Endothelial cell of umbilical vein (primary cell): ENCODE measurements at regions not wholly inside any gene's neighbourhood (a gene's known extent, or its start where the extent isn't known, plus 50 kb on each side); places are given as distances from the start of the nearest gene placed in this dataset.

Experiments used
- BruUV-seq: library from RNA; stranded (reverse); fragments of 400-500 nt; replicated peaks from 2 replicates; lab custom pipeline; 2021; lab: Mats Ljungman, UMichigan
- CTCF ChIA-PET: fragments of 300-600, 350-600 bp; sonication (Branson Sonifier 250); formaldehyde crosslinking; loops from one replicate; lab custom pipeline; 2021; ENCODE audit warnings: antibody characterized with exemption, inconsistent platforms; lab: Charles Lee
- POLR2A ChIA-PET: fragments of 300-600, 350-600 bp; sonication (Branson Sonifier 250); formaldehyde crosslinking; loops from one replicate; lab custom pipeline; 2021; ENCODE audit warnings: antibody characterized with exemption, inconsistent platforms; lab: Charles Lee
- DNase-seq: peaks from one replicate; pipeline ENCODE4 v3.0.0-alpha.2; 2011; ENCODE audit warnings: low read depth, low spot score
- FAIRE-seq: peaks from 2 replicates; lab custom pipeline; 2011; peaks lifted over from hg19 to GRCh38; lab: Jason Lieb, UNC
- H2AFZ ChIP-seq: 2 replicates; pipeline ENCODE4 v1.6.0; 2012; ENCODE audit warnings: low read depth, low read length, control low read depth, inconsistent platforms
- H3K27ac ChIP-seq: 2 replicates; pipeline ENCODE4 v1.5.1; 2011; ENCODE audit warnings: low read depth, mild to moderate bottlenecking, control low read depth, low read length, moderate library complexity; ENCODE audit not compliant: insufficient read depth
- H3K27me3 ChIP-seq, 2 experiments: 2 replicates each; pipeline versions ENCODE4 v1.6.0 to v1.6.1; 2011; ENCODE audit warnings: low read length in 2 of 2, mixed read lengths in 1 of 2; ENCODE audit not compliant: control insufficient read depth in 2 of 2, insufficient read depth in 2 of 2
- H3K36me3 ChIP-seq, 2 experiments: 2 replicates in 1 of 2; 3 replicates in 1 of 2; pipeline ENCODE4 v1.5.1; 2011; ENCODE audit warnings: low read length in 2 of 2, mild to moderate bottlenecking in 1 of 2, moderate library complexity in 1 of 2; ENCODE audit not compliant: control insufficient read depth in 2 of 2, insufficient read depth in 2 of 2; ENCODE audit errors: extremely low read depth in 1 of 2
- H3K4me1 ChIP-seq: 3 replicates; pipeline ENCODE4 v1.5.1; 2011; ENCODE audit warnings: mild to moderate bottlenecking, low read length; ENCODE audit not compliant: control insufficient read depth, insufficient read depth; ENCODE audit errors: extremely low read depth
- H3K4me2 ChIP-seq: 2 replicates; pipeline ENCODE4 v1.6.1; 2011; ENCODE audit warnings: low read length, control low read depth, mixed read lengths; ENCODE audit not compliant: insufficient read depth
- H3K4me3 ChIP-seq, 3 experiments: fragments of 200-600 bp in 1 of 3; sonication (generic), shearing (Covaris generic) in 1 of 3; replicated peaks in 1 of 3; 2 replicates each; pipeline ENCODE4 v1.5.1; 2011 to 2016; ENCODE audit warnings: control low read depth in 3 of 3, low read length in 3 of 3, mild to moderate bottlenecking in 2 of 3, inconsistent platforms in 1 of 3, low read depth in 1 of 3, moderate library complexity in 1 of 3; ENCODE audit not compliant: insufficient read depth in 1 of 3
- H3K79me2 ChIP-seq: 2 replicates; pipeline ENCODE4 v1.6.0; 2012; ENCODE audit warnings: low read length, inconsistent platforms; ENCODE audit not compliant: control insufficient read depth, insufficient read depth
- H3K9ac ChIP-seq: replicated peaks from 2 replicates; pipeline ENCODE3; 2011; ENCODE audit warnings: low read length, control low read depth; ENCODE audit not compliant: insufficient read depth; ENCODE audit errors: extremely low read depth
- H3K9me1 ChIP-seq: replicated peaks from 3 replicates; pipeline ENCODE4 v1.6.0; 2011; ENCODE audit warnings: mild to moderate bottlenecking, low read length; ENCODE audit not compliant: control insufficient read depth, insufficient read depth; ENCODE audit errors: extremely low read depth
- H3K9me3 ChIP-seq: replicated peaks from 2 replicates; pipeline ENCODE4 v1.5.1; 2012; ENCODE audit warnings: low read length, inconsistent platforms; ENCODE audit not compliant: control insufficient read depth, insufficient read depth
- H4K20me1 ChIP-seq: replicated peaks from 2 replicates; pipeline ENCODE3; 2011; ENCODE audit warnings: mild to moderate bottlenecking, low read length; ENCODE audit not compliant: control insufficient read depth, insufficient read depth; ENCODE audit errors: extremely low read depth
- EZH2 ChIP-seq: IDR thresholded peaks from 2 replicates; pipeline ENCODE4 v1.6.1; 2012; ENCODE audit warnings: borderline replicate concordance, low read depth, mild to moderate bottlenecking, moderate library complexity, low read length, inconsistent platforms; ENCODE audit not compliant: severe bottlenecking
- FOS ChIP-seq: IDR thresholded peaks from 2 replicates; pipeline ENCODE4 v1.6.1; 2011; ENCODE audit warnings: mild to moderate bottlenecking, low read length, moderate library complexity, borderline replicate concordance; ENCODE audit not compliant: insufficient read depth
- GATA2 ChIP-seq: IDR thresholded peaks from 2 replicates; pipeline ENCODE4 v1.7.0; 2011; ENCODE audit warnings: low read depth, mild to moderate bottlenecking, moderate library complexity, mixed read lengths, low read length; ENCODE audit not compliant: insufficient read length, insufficient read depth
- JUN ChIP-seq: IDR thresholded peaks from 2 replicates; pipeline ENCODE4 v1.6.1; 2011; ENCODE audit warnings: borderline replicate concordance, low read depth; ENCODE audit not compliant: insufficient read length, insufficient read depth
- MYC ChIP-seq: IDR thresholded peaks from one replicate; pipeline ENCODE4 v1.6.1; 2011; ENCODE audit warnings: mild to moderate bottlenecking, low read depth, low read length
- POLR2A ChIP-seq: IDR thresholded peaks from 2 replicates; pipeline ENCODE4 v1.6.1; 2012; ENCODE audit warnings: low read depth, mild to moderate bottlenecking, control low read depth, low read length
- POLR2AphosphoS5 ChIP-seq: IDR thresholded peaks from 2 replicates; pipeline ENCODE4 v1.6.1; 2012; ENCODE audit warnings: low read depth, mild to moderate bottlenecking, control low read depth, low read length, moderate library complexity; ENCODE audit not compliant: insufficient read depth
- dilution Hi-C: fragments of 300-500 bp; cut with MboI; formaldehyde crosslinking; loops from one replicate; pipeline ENCODE4 v1.15.0; 2019; ENCODE audit warnings: low sequenced_read_pairs; ENCODE audit not compliant: extremely low pct_ligation_motif_present
- intact Hi-C: fragments of 100-400 bp; cut with micrococcal nuclease; formaldehyde crosslinking; loops from one replicate; pipeline ENCODE4 v1.10.0; 2022
- TF ChIP-seq, protein P1 (sequence below), 2 donors: IDR thresholded peaks; 1 replicate in 1 of 2; 2 replicates in 1 of 2; pipeline ENCODE4 v1.5.1; 2011; ENCODE audit warnings: low read length in 2 of 2, mild to moderate bottlenecking in 2 of 2, moderate library complexity in 2 of 2, control low read depth in 1 of 2, inconsistent platforms in 1 of 2, low read depth in 1 of 2; ENCODE audit not compliant: insufficient read depth in 1 of 2; ENCODE audit errors: extremely low read depth in 1 of 2
- TF ChIP-seq, protein P2 (sequence below): IDR thresholded peaks from 2 replicates; pipeline ENCODE4 v1.6.1; 2011; ENCODE audit not compliant: insufficient read depth, insufficient read length

DNA sequence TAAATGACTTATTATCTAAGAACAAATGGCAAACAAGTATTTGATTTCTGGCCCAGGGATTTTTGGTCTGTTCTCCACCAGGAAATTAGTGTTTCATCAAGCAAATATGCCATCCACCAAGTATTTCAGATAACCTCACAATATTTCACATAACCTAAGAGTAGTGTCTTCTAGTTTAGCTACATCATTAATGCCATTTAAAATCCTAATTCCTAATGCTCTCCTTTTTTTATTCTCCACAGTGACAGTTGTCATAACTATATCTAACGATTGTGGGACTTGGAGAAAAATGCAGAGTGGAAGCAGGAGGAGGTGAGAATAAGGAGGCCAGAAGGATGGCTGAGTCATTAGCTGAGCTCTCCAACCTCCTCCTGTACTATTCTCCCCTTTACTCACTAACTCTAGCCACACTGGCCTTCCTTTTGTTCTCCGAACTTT lies 58.5 kb upstream of the CTLA4 start:
- peaks cover 55% of the 10 kb centered on the region for H3K4me1 ChIP-seq
- no peaks in the 10 kb centered on the region for H3K36me3 ChIP-seq
- no peaks in the 10 kb centered on the region for H3K79me2 ChIP-seq
- dilution Hi-C loops: no loop called here
- TF ChIP-seq, protein P1, sequence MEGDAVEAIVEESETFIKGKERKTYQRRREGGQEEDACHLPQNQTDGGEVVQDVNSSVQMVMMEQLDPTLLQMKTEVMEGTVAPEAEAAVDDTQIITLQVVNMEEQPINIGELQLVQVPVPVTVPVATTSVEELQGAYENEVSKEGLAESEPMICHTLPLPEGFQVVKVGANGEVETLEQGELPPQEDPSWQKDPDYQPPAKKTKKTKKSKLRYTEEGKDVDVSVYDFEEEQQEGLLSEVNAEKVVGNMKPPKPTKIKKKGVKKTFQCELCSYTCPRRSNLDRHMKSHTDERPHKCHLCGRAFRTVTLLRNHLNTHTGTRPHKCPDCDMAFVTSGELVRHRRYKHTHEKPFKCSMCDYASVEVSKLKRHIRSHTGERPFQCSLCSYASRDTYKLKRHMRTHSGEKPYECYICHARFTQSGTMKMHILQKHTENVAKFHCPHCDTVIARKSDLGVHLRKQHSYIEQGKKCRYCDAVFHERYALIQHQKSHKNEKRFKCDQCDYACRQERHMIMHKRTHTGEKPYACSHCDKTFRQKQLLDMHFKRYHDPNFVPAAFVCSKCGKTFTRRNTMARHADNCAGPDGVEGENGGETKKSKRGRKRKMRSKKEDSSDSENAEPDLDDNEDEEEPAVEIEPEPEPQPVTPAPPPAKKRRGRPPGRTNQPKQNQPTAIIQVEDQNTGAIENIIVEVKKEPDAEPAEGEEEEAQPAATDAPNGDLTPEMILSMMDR (IDR thresholded peaks at IDR 0.05; ENCODE audit: extremely low read depth in 1 of 2, insufficient read depth in 1 of 2, low read depth in 1 of 2, low read length in 2 of 2): no peak
- peak; percentile 68 for TF ChIP-seq FOS
- ChIA-PET POLR2A (no interaction called here), CTCF (interaction anchor here (1.4 to 3.0 kb wide), 4 partner anchors 10 to 253 kb away, joined by 3 to 11 read pairs (median 6); no protein-coding TSS in a partner anchor)
- H4K20me1 ChIP-seq: no peaks in the 10 kb centered on the region
- H3K9me3 ChIP-seq: no peaks in the 10 kb centered on the region
- no peaks in the 10 kb centered on the region for H3K27me3 ChIP-seq
- peak overlapping the region; percentile 53 for H3K4me2 ChIP-seq
- H3K9ac ChIP-seq: no peak overlapping the region
- H3K4me3 ChIP-seq: no peak overlapping the region
- H3K27ac ChIP-seq: peak overlapping the region; percentile 44
- no peaks in the 10 kb centered on the region for H3K9me1 ChIP-seq
- BruUV-seq: no TSS peak
- intact Hi-C loops: no loop called here
- DNase-seq (peak; percentile 57), FAIRE-seq (peak; percentile 83)
- H2AFZ ChIP-seq: peak overlapping the region; percentile 48

DNA sequence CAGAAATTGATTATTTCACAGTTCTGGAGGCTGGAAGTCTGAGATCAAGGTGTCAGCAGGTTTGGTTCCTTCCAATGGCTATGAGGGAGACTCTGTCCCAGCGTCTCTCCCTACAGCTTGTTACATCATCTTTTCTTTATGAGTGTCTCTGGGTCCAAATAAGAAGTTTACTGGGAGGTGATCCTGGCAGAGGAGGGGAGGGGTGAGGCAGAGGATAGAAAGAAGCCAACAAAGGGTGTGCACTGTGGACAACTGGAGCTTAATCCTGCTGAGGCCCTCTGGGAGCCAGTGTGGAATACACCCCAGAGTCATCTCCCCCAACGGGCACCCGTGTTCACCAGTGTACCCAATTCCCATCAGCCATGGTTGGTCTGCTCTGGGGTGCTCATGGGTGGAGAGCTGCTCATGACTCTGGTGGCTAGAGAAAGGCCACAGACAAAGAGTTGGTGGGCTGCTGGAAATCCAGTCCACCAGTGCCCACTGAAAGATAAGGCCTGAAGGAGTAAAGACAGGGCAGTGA lies 57.5 kb upstream of the CTLA4 start:
- Histone ChIP-seq H2AFZ (no peak overlapping the region), H3K9me3 (no peaks in the 10 kb centered on the region), H4K20me1 (no peaks in the 10 kb centered on the region), H3K4me3 (no peak overlapping the region), H3K79me2 (no peaks in the 10 kb centered on the region), H3K27me3 (no peaks in the 10 kb centered on the region), H3K27ac (no peak overlapping the region), H3K9ac (no peak overlapping the region), H3K36me3 (no peaks in the 10 kb centered on the region), H3K4me1 (peaks cover 50% of the 10 kb centered on the region), H3K4me2 (no peak overlapping the region), H3K9me1 (no peaks in the 10 kb centered on the region)
- intact Hi-C loops (loop anchor here (5.0 to 10.0 kb wide), 2 partner anchors 155 to 483 kb away; partner anchors contain the start of gene ABI2), dilution Hi-C loops (no loop called here)
- ChIA-PET CTCF (interaction anchor here (0.5 to 3.0 kb wide), 3 partner anchors 27 to 151 kb away, joined by 3 to 11 read pairs (median 4); no protein-coding TSS in a partner anchor), POLR2A (interaction anchor here (0.6 kb wide), 1 partner anchor 306 kb away, joined by 5 read pairs; no protein-coding TSS in a partner anchor)
- FAIRE-seq: no peak
- no TSS peak for BruUV-seq
- DNase-seq: no peak
- TF ChIP-seq EZH2: no peak
- TF ChIP-seq MYC: no peak
- TF ChIP-seq FOS: no peak
- TF ChIP-seq JUN: no peak
- TF ChIP-seq, protein P2, sequence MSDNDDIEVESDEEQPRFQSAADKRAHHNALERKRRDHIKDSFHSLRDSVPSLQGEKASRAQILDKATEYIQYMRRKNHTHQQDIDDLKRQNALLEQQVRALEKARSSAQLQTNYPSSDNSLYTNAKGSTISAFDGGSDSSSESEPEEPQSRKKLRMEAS: no peak
- no peak for TF ChIP-seq POLR2AphosphoS5
- TF ChIP-seq, protein P1 (IDR thresholded peaks at IDR 0.05; ENCODE audit: extremely low read depth in 1 of 2, insufficient read depth in 1 of 2, low read depth in 1 of 2, low read length in 2 of 2): no peak
- no peak for TF ChIP-seq POLR2A
- no peak for TF ChIP-seq GATA2
